GM13977 (cell line): ENCODE measurements at regions not wholly inside any gene's neighbourhood (a gene's known extent, or its start where the extent isn't known, plus 50 kb on each side); places are given as distances from the start of the nearest gene placed in this dataset.

Source experiments
- DNase-seq: peaks from one replicate; pipeline ENCODE4 v3.0.0; 2012; ENCODE audit warnings: low spot score
- CTCF ChIP-seq: IDR thresholded peaks from 2 replicates; pipeline ENCODE4 v1.5.1; 2012; ENCODE audit warnings: mild to moderate bottlenecking, control low read depth; ENCODE audit not compliant: insufficient read depth; ENCODE audit errors: extremely low read depth, missing control alignments
- in situ Hi-C: fragments of 300-500 bp; cut with MboI; formaldehyde crosslinking; loops from one replicate; pipeline ENCODE4 v1.12.0; 2022; ENCODE audit warnings: low sequenced_read_pairs, low pct_unique_long_range_greater_than_20kb, mixed read lengths, inconsistent platforms; ENCODE audit not compliant: unreplicated experiment

DNA sequence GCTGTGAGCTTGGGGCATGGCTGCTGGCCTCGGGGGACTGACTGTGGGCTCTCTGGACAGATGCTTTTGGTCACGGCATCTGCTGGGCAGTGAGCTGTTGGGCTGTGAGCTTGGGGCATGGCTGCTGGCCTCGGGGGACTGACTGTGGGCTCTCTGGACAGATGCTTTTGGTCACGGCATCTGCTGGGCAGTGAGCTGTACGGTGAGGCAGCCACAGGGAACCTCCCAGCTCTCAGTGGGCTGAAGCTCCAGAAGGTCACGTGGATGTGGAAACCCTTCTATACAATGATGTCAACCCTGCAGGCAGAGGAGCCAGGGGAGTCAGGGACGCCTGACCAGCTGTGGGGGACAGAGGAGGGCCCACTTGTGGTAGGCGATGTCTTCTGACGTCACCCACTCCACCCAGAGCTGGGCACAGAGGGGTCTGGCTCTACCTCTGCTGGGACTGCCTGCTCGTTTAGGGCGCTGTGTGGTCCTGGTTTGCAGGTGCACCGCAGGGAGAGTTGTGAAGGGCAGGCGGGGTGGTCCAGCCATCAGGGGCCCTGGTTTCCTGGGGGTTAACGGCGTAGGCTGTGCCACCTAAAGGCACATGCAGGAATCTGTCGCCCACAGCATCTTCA lies 1331.3 kb downstream of the BRD1 start:
- DNase-seq = no peak
- TF ChIP-seq CTCF = no peak
- in situ Hi-C loops = loop anchor here (25.0 kb wide), 2 partner anchors 409 to 1284 kb away; no protein-coding TSS in a partner anchor

GRCh38 chr22:48495751-48496080 lies 1332.0 kb downstream of the BRD1 start:
- no peak for TF ChIP-seq CTCF
- in situ Hi-C loops = loop anchor here (25.0 kb wide), 2 partner anchors 408 to 1283 kb away; no protein-coding TSS in a partner anchor
- no peak for DNase-seq

DNA sequence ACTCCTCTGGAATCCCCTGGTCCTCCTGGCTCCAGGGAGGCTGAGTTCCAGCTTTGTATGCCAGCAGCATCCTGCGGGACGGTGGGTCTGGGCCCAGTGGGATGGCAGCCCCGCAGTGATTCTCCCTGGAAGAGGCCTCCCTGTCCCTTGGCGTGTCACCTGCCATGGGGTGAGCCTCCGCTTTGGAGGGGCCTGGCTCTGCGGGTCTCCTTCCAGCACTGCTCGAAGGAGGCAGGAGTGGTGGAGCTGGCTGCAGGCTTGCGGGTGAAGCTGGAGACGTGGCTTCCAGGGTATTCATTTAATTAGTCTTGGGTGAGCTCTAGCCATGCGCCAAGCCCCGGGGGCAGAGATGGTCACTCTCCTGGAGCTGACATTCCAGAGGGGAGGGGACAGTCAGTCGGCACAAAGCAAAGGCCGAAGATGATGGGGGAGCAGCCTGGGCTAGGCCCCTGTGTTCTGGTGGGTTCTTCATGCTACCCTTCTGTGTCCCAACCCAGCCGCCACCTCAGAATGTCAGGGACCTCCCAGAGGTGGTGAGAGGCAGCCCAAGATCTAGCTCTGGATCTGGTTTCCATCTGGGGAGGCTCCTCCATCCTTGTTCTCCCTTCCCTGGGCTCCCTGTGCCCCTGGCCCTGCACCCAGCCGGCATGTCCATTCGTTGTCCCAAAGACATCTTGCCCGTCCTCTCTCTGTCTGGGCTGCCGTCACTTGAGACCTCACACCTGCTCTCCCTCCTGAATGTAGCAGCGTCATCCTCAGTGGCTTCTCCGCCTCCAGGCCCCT lies 1332.5 kb downstream of the BRD1 start:
- DNase-seq = no peak
- TF ChIP-seq CTCF = no peak
- in situ Hi-C loops = loop anchor here (25.0 kb wide), 2 partner anchors 408 to 1283 kb away; no protein-coding TSS in a partner anchor

GRCh38 chr22:48494256-48494967 lies 1333.3 kb downstream of the BRD1 start:
- in situ Hi-C loops = loop anchor here (25.0 kb wide), 2 partner anchors 407 to 1282 kb away; no protein-coding TSS in a partner anchor
- DNase-seq = no peak
- TF ChIP-seq CTCF = no peak

GRCh38 chr22:48493733-48494132 lies 1333.9 kb downstream of the BRD1 start:
- DNase-seq = no peak
- no peak for TF ChIP-seq CTCF
- in situ Hi-C loops = loop anchor here (25.0 kb wide), 2 partner anchors 406 to 1281 kb away; no protein-coding TSS in a partner anchor

GRCh38 chr22:48492366-48493320 lies 1335.0 kb downstream of the BRD1 start:
- in situ Hi-C loops = loop anchor here (25.0 kb wide), 2 partner anchors 405 to 1280 kb away; no protein-coding TSS in a partner anchor
- peak; percentile 86 for DNase-seq

More at GRCh38 chr22:48492366-48493320, 1335.0 kb downstream of the BRD1 start:
- TF ChIP-seq CTCF = peak; percentile 85
